Endodermal cell (in vitro differentiated cells): ENCODE measurements at regions not wholly inside any gene's neighbourhood (a gene's known extent, or its start where the extent isn't known, plus 50 kb on each side); places are given as distances from the start of the nearest gene placed in this dataset.

Source experiments
- DNase-seq: peaks from one replicate; pipeline ENCODE4 v3.0.0-alpha.2; 2017
- H3K27ac ChIP-seq: 2 replicates; pipeline ENCODE4 v1.5.1; 2013; ENCODE audit warnings: mild to moderate bottlenecking, low read depth, low read length, moderate library complexity
- H3K27me3 ChIP-seq: 2 replicates; pipeline ENCODE4 v1.6.1; 2013; ENCODE audit warnings: mild to moderate bottlenecking, low read length, moderate library complexity; ENCODE audit not compliant: insufficient read depth, control insufficient read depth, poor library complexity, severe bottlenecking
- H3K36me3 ChIP-seq: 2 replicates; pipeline ENCODE4 v1.7.0; 2013; ENCODE audit warnings: mild to moderate bottlenecking, low read length, moderate library complexity; ENCODE audit not compliant: control insufficient read depth, insufficient read depth
- H3K4me1 ChIP-seq: one replicate; pipeline ENCODE4 v1.7.0; 2013; ENCODE audit warnings: low read length; ENCODE audit not compliant: control insufficient read depth, insufficient read depth
- H3K4me3 ChIP-seq: 2 replicates; pipeline ENCODE4 v1.5.1; 2013; ENCODE audit warnings: mild to moderate bottlenecking, low read length, moderate library complexity
- H3K9ac ChIP-seq: 2 replicates; pipeline ENCODE4 v1.6.1; 2013; ENCODE audit warnings: mild to moderate bottlenecking, low read length, moderate library complexity; ENCODE audit not compliant: poor library complexity, severe bottlenecking; ENCODE audit errors: extremely low read depth
- H3K9me3 ChIP-seq: 2 replicates; pipeline ENCODE4 v1.6.1; 2013; ENCODE audit warnings: mild to moderate bottlenecking, low read length, moderate library complexity; ENCODE audit not compliant: control insufficient read depth
- H3K27ac Mint-ChIP-seq: 2 replicates; pipeline ENCODE4 v1.8.0; 2020; ENCODE audit warnings: mixed read lengths
- H3K27me3 Mint-ChIP-seq: 2 replicates; pipeline ENCODE4 v1.8.0; 2021; ENCODE audit warnings: mild to moderate bottlenecking, mixed read lengths; ENCODE audit not compliant: insufficient read depth
- H3K36me3 Mint-ChIP-seq: 2 replicates; pipeline ENCODE4 v1.8.0; 2020; ENCODE audit warnings: low read depth, mixed read lengths
- H3K4me1 Mint-ChIP-seq: 2 replicates; pipeline ENCODE4 v1.8.0; 2020; ENCODE audit warnings: mixed read lengths
- H3K4me3 Mint-ChIP-seq: 2 replicates; pipeline ENCODE4 v1.8.0; 2020; ENCODE audit warnings: mild to moderate bottlenecking, moderate library complexity, mixed read lengths
- H3K9me3 Mint-ChIP-seq: 2 replicates; pipeline ENCODE4 v1.8.0; 2020; ENCODE audit warnings: mild to moderate bottlenecking, mixed read lengths
- WGBS, 2 experiments: methylation state at CpG; one replicate each; pipeline versions ENCODE4 v1.1.5 to v1.1.7; 2013; ENCODE audit warnings: missing lambda C conversion rate in 2 of 2, mixed read lengths in 1 of 2; ENCODE audit not compliant: insufficient coverage in 1 of 2, insufficient read length in 1 of 2; 5-methylcytosine and 5-hydroxymethylcytosine counted together
- TF ChIP-seq, protein P1 (sequence below): fragments of 200-600 bp; sonication (generic); conservative IDR thresholded peaks from 2 replicates; pipeline ENCODE4 v1.5.0; 2021; ENCODE audit warnings: antibody characterized with exemption, mild to moderate bottlenecking

- no peak overlapping the region for H3K9ac ChIP-seq
- H3K9me3 ChIP-seq = no peaks in the 10 kb centered on the region
- Mint-ChIP-seq H3K27me3 (no peaks in the 10 kb centered on the region), H3K36me3 (no peaks in the 10 kb centered on the region), H3K9me3 (peaks cover 2% of the 10 kb centered on the region), H3K4me3 (no peak overlapping the region), H3K4me1 (no peaks in the 10 kb centered on the region), H3K27ac (no peak overlapping the region)
- DNase-seq = no peak
- H3K4me1 ChIP-seq = no peaks in the 10 kb centered on the region
- no peak overlapping the region for H3K4me3 ChIP-seq
- no peak overlapping the region for H3K27ac ChIP-seq
- WGBS, 2 experiments = 84 to 100% methylated on average over 1 to 3 of the region's 3 CpGs
- H3K27me3 ChIP-seq = no peaks in the 10 kb centered on the region
- TF ChIP-seq, protein P1, sequence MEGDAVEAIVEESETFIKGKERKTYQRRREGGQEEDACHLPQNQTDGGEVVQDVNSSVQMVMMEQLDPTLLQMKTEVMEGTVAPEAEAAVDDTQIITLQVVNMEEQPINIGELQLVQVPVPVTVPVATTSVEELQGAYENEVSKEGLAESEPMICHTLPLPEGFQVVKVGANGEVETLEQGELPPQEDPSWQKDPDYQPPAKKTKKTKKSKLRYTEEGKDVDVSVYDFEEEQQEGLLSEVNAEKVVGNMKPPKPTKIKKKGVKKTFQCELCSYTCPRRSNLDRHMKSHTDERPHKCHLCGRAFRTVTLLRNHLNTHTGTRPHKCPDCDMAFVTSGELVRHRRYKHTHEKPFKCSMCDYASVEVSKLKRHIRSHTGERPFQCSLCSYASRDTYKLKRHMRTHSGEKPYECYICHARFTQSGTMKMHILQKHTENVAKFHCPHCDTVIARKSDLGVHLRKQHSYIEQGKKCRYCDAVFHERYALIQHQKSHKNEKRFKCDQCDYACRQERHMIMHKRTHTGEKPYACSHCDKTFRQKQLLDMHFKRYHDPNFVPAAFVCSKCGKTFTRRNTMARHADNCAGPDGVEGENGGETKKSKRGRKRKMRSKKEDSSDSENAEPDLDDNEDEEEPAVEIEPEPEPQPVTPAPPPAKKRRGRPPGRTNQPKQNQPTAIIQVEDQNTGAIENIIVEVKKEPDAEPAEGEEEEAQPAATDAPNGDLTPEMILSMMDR = no peak
- H3K36me3 ChIP-seq = no peaks in the 10 kb centered on the region
These were observed 53.0 kb upstream of the DAPP1 start for GRCh38 chr4:99763635-99764101.

DNA sequence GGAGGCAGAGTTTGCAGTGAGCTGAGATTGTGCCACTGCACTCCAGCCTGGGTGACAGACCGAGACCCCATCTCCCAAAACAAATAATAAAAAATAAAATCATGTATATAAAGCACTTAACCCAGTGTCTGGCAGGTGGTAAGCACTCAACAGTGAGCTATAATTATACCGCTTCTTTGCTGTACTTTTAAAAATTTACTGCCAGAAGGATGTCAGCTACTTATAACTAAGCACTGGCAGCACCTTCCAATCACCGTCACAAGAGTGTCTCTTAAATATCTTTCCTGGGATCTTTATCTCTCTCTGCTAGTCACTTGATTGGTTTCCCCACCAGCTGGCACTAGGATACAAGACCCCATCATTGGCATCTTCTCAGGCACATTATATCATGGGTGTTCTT, 53.9 kb upstream of the DAPP1 start:
- 90 to 94% methylated on average over 2 to 3 of the region's 3 CpGs for WGBS, 2 experiments
- H3K4me3 ChIP-seq = no peak overlapping the region
- peaks cover 2% of the 10 kb centered on the region for H3K9me3 Mint-ChIP-seq
- no peaks in the 10 kb centered on the region for H3K4me1 Mint-ChIP-seq
- H3K4me1 ChIP-seq = no peaks in the 10 kb centered on the region
- H3K27me3 Mint-ChIP-seq = no peaks in the 10 kb centered on the region
- H3K36me3 Mint-ChIP-seq = no peaks in the 10 kb centered on the region
- H3K9me3 ChIP-seq = no peaks in the 10 kb centered on the region
- H3K27me3 ChIP-seq = no peaks in the 10 kb centered on the region
- no peak overlapping the region for H3K9ac ChIP-seq
- H3K36me3 ChIP-seq = no peaks in the 10 kb centered on the region
- H3K27ac ChIP-seq = no peak overlapping the region
- no peak overlapping the region for H3K4me3 Mint-ChIP-seq
- DNase-seq = no peak
- TF ChIP-seq, protein P1 = no peak
- H3K27ac Mint-ChIP-seq = no peak overlapping the region

DNA sequence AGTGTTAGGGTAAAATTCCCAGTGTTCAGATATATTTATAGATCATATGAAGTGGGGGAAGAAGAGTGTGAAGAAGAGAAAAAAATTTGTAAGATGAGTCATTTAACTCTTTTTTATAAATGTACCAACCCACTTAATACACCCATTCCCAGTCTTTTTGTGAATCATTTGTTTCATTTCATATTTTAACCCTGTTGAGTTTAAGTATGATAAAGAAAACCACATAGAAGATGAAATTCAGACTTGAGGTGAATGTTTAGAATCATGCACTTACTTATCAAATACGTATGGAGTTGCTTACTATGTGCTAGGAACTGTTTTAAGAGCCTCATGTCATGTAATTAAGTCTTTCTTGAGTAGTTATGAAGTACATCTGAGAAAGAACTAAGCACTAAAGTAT, 56.6 kb upstream of the DAPP1 start:
- TF ChIP-seq, protein P1 = no peak
- WGBS, 2 experiments = 91 to 100% methylated on average over 1 of the region's 1 CpG
- no peaks in the 10 kb centered on the region for H3K4me1 Mint-ChIP-seq

More for the DNA sequence above, 56.6 kb upstream of the DAPP1 start:
- Histone ChIP-seq H3K36me3 (no peaks in the 10 kb centered on the region), H3K27me3 (no peaks in the 10 kb centered on the region), H3K4me3 (no peak overlapping the region), H3K9ac (no peak overlapping the region), H3K9me3 (no peaks in the 10 kb centered on the region), H3K4me1 (no peaks in the 10 kb centered on the region), H3K27ac (no peak overlapping the region)
- no peak for DNase-seq
- Mint-ChIP-seq H3K4me3 (no peak overlapping the region), H3K9me3 (peaks cover 2% of the 10 kb centered on the region), H3K27ac (no peak overlapping the region), H3K27me3 (no peaks in the 10 kb centered on the region), H3K36me3 (no peaks in the 10 kb centered on the region)
